ENCODE measurements at regions not wholly inside any gene's neighbourhood (a gene's known extent, or its start where the extent isn't known, plus 50 kb on each side); places are given as distances from the start of the nearest gene placed in this dataset.
A peak's percentile ranks its signal among the peaks of the same experiment; 100 is the strongest.

DNA sequence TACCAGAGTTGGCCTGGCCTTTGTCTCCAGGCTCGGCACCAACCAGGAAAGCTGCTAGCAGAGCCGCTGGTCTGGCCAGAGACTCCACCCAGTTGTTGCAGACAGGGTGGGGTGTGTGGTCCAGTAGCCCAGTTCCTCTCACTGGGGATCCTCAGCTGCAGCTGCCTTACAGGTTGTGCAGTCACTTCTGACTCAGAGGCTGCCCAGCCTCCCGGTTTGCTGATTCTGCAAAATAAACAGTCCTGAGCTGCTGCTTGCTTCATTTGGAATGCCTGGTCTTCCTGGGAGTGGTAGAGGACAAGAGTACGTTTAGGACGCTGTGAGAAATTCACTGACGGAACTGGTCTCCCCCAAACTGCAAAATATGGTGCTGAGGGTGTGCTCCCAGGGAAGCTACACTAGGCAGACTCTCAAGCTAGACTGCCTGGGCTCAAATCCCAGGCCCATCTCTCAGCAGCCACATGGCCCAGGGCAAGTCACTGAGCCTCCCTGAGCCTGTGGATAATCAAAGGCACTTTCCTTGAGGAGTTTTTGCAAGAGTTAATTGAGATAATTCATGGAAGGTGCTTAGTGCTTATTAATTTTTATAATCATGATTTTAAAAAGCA, 246.1 kb downstream of the TFAP2C start:
- no peak overlapping the region for H3K4me3 ChIP-seq (ENCODE audit: low read depth, low read length)
- TF ChIP-seq, protein P1, sequence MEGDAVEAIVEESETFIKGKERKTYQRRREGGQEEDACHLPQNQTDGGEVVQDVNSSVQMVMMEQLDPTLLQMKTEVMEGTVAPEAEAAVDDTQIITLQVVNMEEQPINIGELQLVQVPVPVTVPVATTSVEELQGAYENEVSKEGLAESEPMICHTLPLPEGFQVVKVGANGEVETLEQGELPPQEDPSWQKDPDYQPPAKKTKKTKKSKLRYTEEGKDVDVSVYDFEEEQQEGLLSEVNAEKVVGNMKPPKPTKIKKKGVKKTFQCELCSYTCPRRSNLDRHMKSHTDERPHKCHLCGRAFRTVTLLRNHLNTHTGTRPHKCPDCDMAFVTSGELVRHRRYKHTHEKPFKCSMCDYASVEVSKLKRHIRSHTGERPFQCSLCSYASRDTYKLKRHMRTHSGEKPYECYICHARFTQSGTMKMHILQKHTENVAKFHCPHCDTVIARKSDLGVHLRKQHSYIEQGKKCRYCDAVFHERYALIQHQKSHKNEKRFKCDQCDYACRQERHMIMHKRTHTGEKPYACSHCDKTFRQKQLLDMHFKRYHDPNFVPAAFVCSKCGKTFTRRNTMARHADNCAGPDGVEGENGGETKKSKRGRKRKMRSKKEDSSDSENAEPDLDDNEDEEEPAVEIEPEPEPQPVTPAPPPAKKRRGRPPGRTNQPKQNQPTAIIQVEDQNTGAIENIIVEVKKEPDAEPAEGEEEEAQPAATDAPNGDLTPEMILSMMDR (IDR thresholded peaks at IDR 0.05; ENCODE audit: insufficient read depth, low read depth, low read length, missing control alignments): no peak
- no peak for DNase-seq (ENCODE audit: low read depth)

DNA sequence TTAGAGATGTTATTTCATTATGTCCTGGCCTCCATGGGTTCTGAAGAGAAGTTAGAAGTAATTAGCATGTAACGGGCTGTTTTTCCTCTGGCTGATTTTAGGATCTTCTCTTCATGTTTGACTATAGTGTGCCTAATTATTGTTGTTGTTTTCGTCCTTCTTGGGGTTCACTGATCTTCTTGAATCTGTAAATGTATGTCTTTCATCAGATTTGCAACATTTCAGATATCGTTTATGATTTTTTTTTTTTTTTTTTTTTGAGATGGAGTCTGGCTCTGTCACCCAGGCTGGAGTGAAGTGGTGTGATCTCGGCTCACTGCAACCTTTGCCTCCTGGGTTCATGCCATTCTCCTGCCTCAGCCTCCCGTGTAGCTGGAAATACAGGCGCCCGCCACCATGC, 246.7 kb downstream of the TFAP2C start:
- TF ChIP-seq, protein P1 (IDR thresholded peaks at IDR 0.05; ENCODE audit: insufficient read depth, low read depth, low read length, missing control alignments): no peak
- DNase-seq (ENCODE audit: low read depth): no peak
- no peak overlapping the region for H3K4me3 ChIP-seq (ENCODE audit: low read depth, low read length)

DNA sequence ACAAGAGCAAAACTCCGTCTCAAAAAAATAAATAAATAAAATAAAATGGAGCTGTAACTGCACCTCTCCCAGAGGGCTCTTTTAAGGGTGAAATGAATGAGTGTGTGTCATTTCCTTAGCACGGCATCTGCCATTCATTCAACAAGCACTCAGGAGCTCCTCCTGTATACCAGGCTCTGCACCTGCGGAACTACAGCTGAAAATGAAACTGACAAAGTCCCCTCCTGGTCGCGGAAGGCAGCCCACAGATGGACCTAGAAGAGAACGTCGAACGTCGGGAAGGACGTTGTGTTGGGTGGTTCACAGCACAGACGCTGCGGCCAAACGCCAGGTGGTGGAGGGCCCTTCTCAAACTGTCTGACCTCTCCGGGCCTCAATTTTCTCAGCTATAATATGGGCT, 256.4 kb downstream of the TFAP2C start:
- no peak for DNase-seq (ENCODE audit: low read depth)
- no peak overlapping the region for H3K4me3 ChIP-seq (ENCODE audit: low read depth, low read length)
- TF ChIP-seq, protein P1 (IDR thresholded peaks at IDR 0.05; ENCODE audit: insufficient read depth, low read depth, low read length, missing control alignments): no peak

GRCh38 chr20:56890011-56890410, 260.9 kb downstream of the TFAP2C start:
- TF ChIP-seq, protein P1 (IDR thresholded peaks at IDR 0.05; ENCODE audit: insufficient read depth, low read depth, low read length, missing control alignments): no peak
- no peak for DNase-seq (ENCODE audit: low read depth)
- H3K4me3 ChIP-seq (ENCODE audit: low read depth, low read length): no peak overlapping the region

DNA sequence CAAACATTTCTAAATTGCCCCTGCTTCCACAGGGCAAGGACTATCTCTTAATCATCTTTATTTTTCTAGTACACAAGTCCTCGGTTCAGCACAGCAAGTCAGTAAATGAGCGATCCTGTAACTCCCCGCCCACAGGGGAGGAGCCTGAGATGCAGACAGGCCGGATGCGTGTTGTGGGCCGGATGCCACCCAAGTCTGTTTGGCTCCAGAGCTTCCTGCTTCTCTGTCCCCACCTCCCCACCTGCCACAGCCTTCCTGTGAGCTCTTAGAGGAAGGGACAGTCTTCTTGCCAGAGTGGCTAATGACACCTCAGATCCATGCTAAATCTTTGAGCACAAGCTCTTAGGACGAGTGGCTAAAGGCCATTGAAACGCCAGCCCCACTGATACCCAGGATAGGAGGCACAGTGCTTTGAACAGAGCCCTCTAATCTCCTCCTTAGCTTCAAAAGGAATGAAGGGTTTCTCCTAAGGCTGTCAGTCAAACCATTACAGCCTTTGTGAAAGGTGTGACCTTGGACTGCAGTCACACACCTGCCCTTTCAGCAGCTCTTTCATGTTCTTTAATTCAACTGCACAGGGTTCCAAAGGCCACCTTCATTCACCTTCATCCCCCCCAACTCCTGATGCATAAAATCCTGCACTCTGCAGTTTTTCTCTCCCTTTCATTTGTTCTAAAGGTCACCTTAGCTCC, 264.3 kb downstream of the TFAP2C start:
- TF ChIP-seq, protein P1 (IDR thresholded peaks at IDR 0.05; ENCODE audit: insufficient read depth, low read depth, low read length, missing control alignments): no peak
- H3K4me3 ChIP-seq (ENCODE audit: low read depth, low read length): no peak overlapping the region
- peak; percentile 20 for DNase-seq (ENCODE audit: low read depth)

GRCh38 chr20:56896447-56896846, 267.3 kb downstream of the TFAP2C start:
- DNase-seq (ENCODE audit: low read depth): no peak
- TF ChIP-seq, protein P1 (IDR thresholded peaks at IDR 0.05; ENCODE audit: insufficient read depth, low read depth, low read length, missing control alignments): no peak
- H3K4me3 ChIP-seq (ENCODE audit: low read depth, low read length): no peak overlapping the region
